Right atrium auricular region (tissue), 2 donors: ENCODE measurements at regions not wholly inside any gene's neighbourhood (a gene's known extent, or its start where the extent isn't known, plus 50 kb on each side); places are given as distances from the start of the nearest gene placed in this dataset.
A peak's percentile ranks its signal among the peaks of the same experiment; 100 is the strongest.

Source experiments
- DNase-seq: peaks from one replicate; pipeline ENCODE4 v3.0.0-alpha.2; 2019; ENCODE audit warnings: low spot score
- H3K27ac ChIP-seq, 2 donors: fragments of 200-600 bp; sonication (generic); 1 replicate in 1 of 2; 2 replicates in 1 of 2; pipeline ENCODE4 v1.5.1; 2016 to 2019
- H3K27me3 ChIP-seq, 2 donors: fragments of 200-600 bp; sonication (generic); one replicate each; pipeline versions ENCODE4 v1.5.1 to v1.6.0; 2017 to 2019
- H3K36me3 ChIP-seq: fragments of 200-600 bp; sonication (generic); one replicate; pipeline ENCODE4 v1.5.1; 2016
- H3K4me1 ChIP-seq, 2 donors: fragments of 200-600 bp; sonication (generic); one replicate each; pipeline versions ENCODE4 v1.5.1 to v1.6.0; 2017 to 2019
- H3K4me3 ChIP-seq, 2 donors: fragments of 200-600 bp; sonication (generic); 1 replicate in 1 of 2; 2 replicates in 1 of 2; pipeline ENCODE4 v1.5.1; 2017 to 2019; ENCODE audit warnings: mild to moderate bottlenecking in 1 of 2, moderate library complexity in 1 of 2
- H3K9me3 ChIP-seq, 2 donors: fragments of 200-600 bp; sonication (generic); one replicate each; pipeline ENCODE4 v1.5.1; 2019
- CTCF ChIP-seq, 2 donors: fragments of 200-600 bp; sonication (generic); IDR thresholded peaks; one replicate each; pipeline ENCODE4 v1.5.1; 2019; ENCODE audit warnings: antibody characterized with exemption in 2 of 2

DNA sequence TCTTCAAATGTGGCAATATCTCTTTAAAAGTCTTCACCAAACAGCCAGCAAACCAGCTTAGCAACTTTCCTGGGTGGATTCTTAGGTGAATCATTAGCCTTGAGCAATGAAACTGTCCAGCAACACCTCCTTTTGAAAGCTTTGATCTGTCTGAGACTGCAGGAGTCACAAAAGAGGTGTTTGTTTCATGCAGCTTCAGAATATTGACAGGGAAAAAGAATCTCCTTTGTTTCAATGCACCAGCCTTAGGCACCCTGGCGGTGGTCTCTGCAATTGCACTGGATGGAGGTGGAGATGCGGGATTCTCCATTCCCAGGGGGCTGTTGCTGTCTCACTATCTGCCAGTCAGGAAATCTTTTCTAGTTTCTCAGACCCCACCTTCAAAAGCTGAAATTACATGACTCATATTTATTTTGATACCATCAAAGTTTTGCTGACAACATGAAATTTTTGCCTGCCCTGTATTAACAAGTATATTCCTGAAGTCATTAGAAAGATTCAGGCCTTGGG, 76.0 kb upstream of the DSG1 start:
- TF ChIP-seq CTCF (IDR thresholded peaks at IDR 0.05): peak in 1 of 2 donors; percentile 51
- Histone ChIP-seq H3K27me3 (no peaks in the 10 kb centered on the region), H3K36me3 (no peaks in the 10 kb centered on the region), H3K9me3 (no peaks in the 10 kb centered on the region), H3K4me3 (no peak overlapping the region), H3K4me1 (peaks cover 0 to 38% of the 10 kb centered on the region in 2 donors), H3K27ac (no peak overlapping the region)
- no peak for DNase-seq

- Histone ChIP-seq H3K4me1 (peaks cover 0 to 49% of the 10 kb centered on the region in 2 donors), H3K9me3 (no peaks in the 10 kb centered on the region), H3K27ac (peak overlapping the region; percentile 62 to 86), H3K27me3 (no peaks in the 10 kb centered on the region), H3K4me3 (no peak overlapping the region), H3K36me3 (no peaks in the 10 kb centered on the region)
- TF ChIP-seq CTCF (IDR thresholded peaks at IDR 0.05): no peak
- no peak for DNase-seq
Observed at GRCh38 chr18:31243740-31244512, 74.0 kb upstream of the DSG1 start.

- TF ChIP-seq CTCF (IDR thresholded peaks at IDR 0.05): no peak
- Histone ChIP-seq H3K36me3 (no peaks in the 10 kb centered on the region), H3K27ac (peak overlapping the region; percentile 62 to 86), H3K4me1 (peaks cover 0 to 51% of the 10 kb centered on the region in 2 donors), H3K9me3 (no peaks in the 10 kb centered on the region), H3K4me3 (peak overlapping the region in 1 of 2 donors; percentile 8), H3K27me3 (no peaks in the 10 kb centered on the region)
- no peak for DNase-seq
Observed at GRCh38 chr18:31244771-31245394, 73.1 kb upstream of the DSG1 start.

DNA sequence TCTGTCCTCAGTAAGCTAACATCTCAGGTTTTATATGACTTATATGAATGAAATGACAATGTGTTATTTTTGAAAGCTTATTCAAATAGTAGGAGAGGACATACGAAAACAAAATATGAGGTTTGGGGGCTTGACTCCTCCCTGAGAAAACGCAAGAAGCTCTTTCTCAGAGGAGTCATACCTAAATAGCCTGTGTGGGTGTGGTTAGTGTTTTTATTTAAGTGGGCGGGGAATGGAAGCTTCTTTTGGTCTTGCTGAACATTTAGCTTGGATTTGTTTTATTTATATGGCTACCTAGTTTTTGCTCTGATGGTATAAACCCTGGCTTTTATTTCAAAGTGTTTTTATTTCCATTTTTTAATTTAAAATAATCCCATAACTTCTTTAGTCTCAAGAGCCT, 72.1 kb upstream of the DSG1 start:
- Histone ChIP-seq H3K27me3 (no peaks in the 10 kb centered on the region), H3K4me1 (peaks cover 0 to 60% of the 10 kb centered on the region in 2 donors), H3K36me3 (no peaks in the 10 kb centered on the region), H3K4me3 (no peak overlapping the region), H3K9me3 (no peaks in the 10 kb centered on the region), H3K27ac (peak overlapping the region; percentile 15 to 86)
- no peak for TF ChIP-seq CTCF (IDR thresholded peaks at IDR 0.05)
- no peak for DNase-seq

GRCh38 chr18:31246460-31246859, 71.5 kb upstream of the DSG1 start:
- Histone ChIP-seq H3K27ac (peak overlapping the region; percentile 23 to 86), H3K27me3 (no peaks in the 10 kb centered on the region), H3K36me3 (no peaks in the 10 kb centered on the region), H3K9me3 (no peaks in the 10 kb centered on the region), H3K4me3 (no peak overlapping the region), H3K4me1 (peaks cover 0 to 66% of the 10 kb centered on the region in 2 donors)
- no peak for TF ChIP-seq CTCF (IDR thresholded peaks at IDR 0.05)
- no peak for DNase-seq
